ENCODE measurements at regions not wholly inside any gene's neighbourhood (a gene's known extent, or its start where the extent isn't known, plus 50 kb on each side); places are given as distances from the start of the nearest gene placed in this dataset.

- DNase-seq (ENCODE audit: insufficient read length, low spot score) (no peak), FAIRE-seq (no peak)
- TF ChIP-seq POLR2A (IDR thresholded peaks at IDR 0.05; ENCODE audit: low read depth, low read length), result no peak
These were observed 56.1 kb upstream of the UBL3 start for GRCh38 chr13:29906432-29907011.

GRCh38 chr13:29905845-29906244, 55.4 kb upstream of the UBL3 start:
- DNase-seq (ENCODE audit: insufficient read length, low spot score) (no peak), FAIRE-seq (no peak)
- no peak for TF ChIP-seq POLR2A (IDR thresholded peaks at IDR 0.05; ENCODE audit: low read depth, low read length)

- TF ChIP-seq POLR2A (IDR thresholded peaks at IDR 0.05; ENCODE audit: low read depth, low read length), result no peak
- no peak for DNase-seq (ENCODE audit: insufficient read length, low spot score)
- no peak for FAIRE-seq
These were observed 53.6 kb upstream of the UBL3 start for GRCh38 chr13:29903996-29904395.

- DNase-seq (ENCODE audit: insufficient read length, low spot score) (no peak), FAIRE-seq (no peak)
These were observed 53.1 kb upstream of the UBL3 start for GRCh38 chr13:29903543-29903942.

GRCh38 chr13:29902632-29903305, 52.4 kb upstream of the UBL3 start:
- no peak for FAIRE-seq
- TF ChIP-seq POLR2A (IDR thresholded peaks at IDR 0.05; ENCODE audit: low read depth, low read length), result no peak

More at GRCh38 chr13:29903543-29903942, 53.1 kb upstream of the UBL3 start:
- TF ChIP-seq POLR2A (IDR thresholded peaks at IDR 0.05; ENCODE audit: low read depth, low read length), result no peak

GRCh38 chr13:29901710-29902631, 51.6 kb upstream of the UBL3 start:
- no peak for TF ChIP-seq POLR2A (IDR thresholded peaks at IDR 0.05; ENCODE audit: low read depth, low read length)
- FAIRE-seq (no peak), DNase-seq (ENCODE audit: insufficient read length, low spot score) (no peak)

More at GRCh38 chr13:29902632-29903305, 52.4 kb upstream of the UBL3 start:
- DNase-seq (ENCODE audit: insufficient read length, low spot score), result no peak

Measured in H54 (cell line).